ENCODE measurements at regions not wholly inside any gene's neighbourhood (a gene's known extent, or its start where the extent isn't known, plus 50 kb on each side); places are given as distances from the start of the nearest gene placed in this dataset.

DNA sequence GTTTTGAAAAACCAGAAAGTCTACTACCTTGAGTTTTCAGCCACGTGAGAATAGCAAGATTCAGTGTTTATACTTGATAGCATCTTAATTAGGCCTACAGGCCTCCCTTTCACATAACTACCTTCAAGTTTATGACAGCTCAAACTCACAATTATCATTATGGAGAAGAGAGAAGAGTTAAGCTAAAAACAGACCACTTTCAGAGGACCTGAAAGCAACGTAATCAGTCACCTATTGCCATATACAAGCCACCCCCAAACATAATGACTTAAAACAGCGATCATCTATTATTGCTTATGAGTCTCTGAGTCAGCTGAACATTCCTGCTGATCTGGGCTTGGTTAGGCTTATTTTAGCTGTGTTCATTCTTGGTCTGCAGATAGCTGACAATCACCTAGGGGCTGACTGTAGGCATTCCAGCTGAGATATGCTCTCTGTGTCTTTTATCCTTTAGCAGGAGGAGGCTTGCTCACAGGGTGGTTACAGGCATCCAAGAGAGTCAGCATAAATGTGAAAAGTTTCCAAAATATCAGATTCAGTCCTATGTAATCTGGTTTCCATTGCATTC, 130.9 kb downstream of the COX7C start:
- no peak overlapping the region for H3K27ac ChIP-seq
- TF ChIP-seq ZFX (IDR thresholded peaks at IDR 0.05): no peak
- TF ChIP-seq, protein P1, sequence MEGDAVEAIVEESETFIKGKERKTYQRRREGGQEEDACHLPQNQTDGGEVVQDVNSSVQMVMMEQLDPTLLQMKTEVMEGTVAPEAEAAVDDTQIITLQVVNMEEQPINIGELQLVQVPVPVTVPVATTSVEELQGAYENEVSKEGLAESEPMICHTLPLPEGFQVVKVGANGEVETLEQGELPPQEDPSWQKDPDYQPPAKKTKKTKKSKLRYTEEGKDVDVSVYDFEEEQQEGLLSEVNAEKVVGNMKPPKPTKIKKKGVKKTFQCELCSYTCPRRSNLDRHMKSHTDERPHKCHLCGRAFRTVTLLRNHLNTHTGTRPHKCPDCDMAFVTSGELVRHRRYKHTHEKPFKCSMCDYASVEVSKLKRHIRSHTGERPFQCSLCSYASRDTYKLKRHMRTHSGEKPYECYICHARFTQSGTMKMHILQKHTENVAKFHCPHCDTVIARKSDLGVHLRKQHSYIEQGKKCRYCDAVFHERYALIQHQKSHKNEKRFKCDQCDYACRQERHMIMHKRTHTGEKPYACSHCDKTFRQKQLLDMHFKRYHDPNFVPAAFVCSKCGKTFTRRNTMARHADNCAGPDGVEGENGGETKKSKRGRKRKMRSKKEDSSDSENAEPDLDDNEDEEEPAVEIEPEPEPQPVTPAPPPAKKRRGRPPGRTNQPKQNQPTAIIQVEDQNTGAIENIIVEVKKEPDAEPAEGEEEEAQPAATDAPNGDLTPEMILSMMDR (conservative IDR thresholded peaks at IDR 0.05): no peak

DNA sequence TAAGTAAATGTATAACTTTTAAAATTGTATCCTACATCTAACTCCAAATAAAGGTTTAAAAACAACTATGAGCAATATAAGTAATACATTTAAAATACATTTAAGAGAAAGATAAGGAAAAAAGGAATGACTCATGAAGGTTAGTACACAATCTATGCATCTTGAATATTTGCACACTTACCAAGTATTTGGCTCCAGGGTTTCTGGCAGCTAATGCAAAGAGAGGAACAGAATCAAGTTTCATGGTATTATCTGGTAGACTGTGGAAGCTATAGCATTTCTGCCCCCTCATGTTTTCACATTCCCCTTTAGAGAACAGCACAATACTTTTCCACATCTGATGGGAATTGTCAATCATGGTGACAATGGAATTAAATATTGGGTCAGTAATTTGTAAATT, 132.1 kb downstream of the COX7C start:
- no peak overlapping the region for H3K27ac ChIP-seq
- TF ChIP-seq, protein P1 (conservative IDR thresholded peaks at IDR 0.05): no peak
- no peak for TF ChIP-seq ZFX (IDR thresholded peaks at IDR 0.05)

DNA sequence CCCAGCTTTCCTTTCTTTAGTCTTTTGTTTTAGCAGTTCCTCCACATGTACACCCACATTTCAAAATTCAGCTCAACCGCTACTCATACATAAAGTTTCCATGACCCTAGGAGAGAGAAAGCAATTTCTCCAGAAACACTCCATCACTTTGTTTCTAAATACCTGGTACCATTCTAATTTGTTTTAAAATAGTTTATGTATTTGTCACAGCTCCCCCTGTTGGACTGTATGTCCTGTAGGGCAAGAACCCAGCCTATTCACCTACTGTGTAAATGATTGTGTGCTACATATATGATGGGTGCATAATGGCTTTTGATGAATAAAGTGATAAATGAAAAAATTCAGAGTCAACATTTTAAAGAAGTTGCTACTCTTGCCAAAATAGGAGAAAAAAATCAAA, 139.1 kb downstream of the COX7C start:
- TF ChIP-seq, protein P1 (conservative IDR thresholded peaks at IDR 0.05): peak; percentile 37
- no peak for TF ChIP-seq ZFX (IDR thresholded peaks at IDR 0.05)
- H3K27ac ChIP-seq: no peak overlapping the region

DNA sequence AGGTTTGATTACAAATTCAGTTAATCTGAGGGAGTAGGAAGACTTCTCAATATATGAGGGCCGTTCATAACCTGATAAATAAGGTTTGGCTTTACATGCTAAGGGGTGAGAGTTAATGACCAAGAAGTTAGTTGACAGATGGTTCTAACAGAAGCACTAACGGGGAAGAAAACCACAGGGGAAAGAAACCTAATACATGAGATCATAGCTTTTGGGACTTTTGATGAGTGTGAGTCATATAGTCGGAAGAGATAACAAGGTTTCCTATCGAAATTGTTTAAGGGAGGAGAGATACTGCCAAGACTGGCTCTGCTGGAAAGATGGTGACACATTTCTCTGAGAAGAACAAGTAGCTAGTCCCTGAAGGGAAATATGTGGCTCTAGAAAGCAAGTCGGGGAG, 140.1 kb downstream of the COX7C start:
- TF ChIP-seq, protein P1 (conservative IDR thresholded peaks at IDR 0.05): no peak
- TF ChIP-seq ZFX (IDR thresholded peaks at IDR 0.05): no peak

DNA sequence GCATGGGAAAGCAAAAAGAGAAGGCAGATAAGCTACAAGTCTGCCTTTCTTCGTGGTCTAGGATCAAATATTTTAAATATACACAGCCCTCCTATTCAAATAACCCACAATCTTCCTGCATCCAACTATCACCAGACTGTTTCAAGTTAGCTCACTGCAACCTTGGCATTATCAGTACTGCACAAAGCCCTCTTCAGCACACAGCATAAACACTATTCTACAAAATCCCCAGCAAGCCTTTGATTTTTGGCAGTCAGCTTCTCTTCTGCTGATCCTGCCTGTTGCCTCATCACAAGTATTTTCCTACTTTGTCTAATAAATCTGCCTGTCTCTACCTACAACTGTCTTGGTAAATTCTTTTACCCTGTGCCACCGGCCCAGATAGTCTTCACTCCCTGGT, 142.9 kb downstream of the COX7C start:
- no peak overlapping the region for H3K27ac ChIP-seq

More for the DNA sequence above, 140.1 kb downstream of the COX7C start:
- H3K27ac ChIP-seq: no peak overlapping the region

DNA sequence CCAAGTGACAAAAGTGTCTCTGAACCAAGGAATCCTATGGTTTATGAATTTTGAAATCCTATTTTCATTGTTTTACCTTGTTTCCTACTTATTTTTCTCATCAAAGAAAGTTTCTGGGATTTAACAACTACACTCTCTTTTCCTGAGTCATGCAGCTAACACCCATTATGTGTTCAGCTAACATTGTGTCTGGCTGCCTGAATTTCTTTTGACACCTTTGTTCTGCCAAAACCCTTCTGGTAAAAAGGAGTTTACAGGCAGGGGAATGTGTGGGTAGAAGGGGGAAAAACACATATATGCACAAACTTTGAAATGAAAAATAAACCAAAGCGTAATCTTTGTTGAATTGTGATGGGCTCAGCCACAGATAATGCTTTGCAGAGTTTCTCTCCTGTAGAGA, 146.2 kb downstream of the COX7C start:
- H3K27ac ChIP-seq: no peak overlapping the region
- no peak for TF ChIP-seq ZFX (IDR thresholded peaks at IDR 0.05)
- TF ChIP-seq, protein P1 (conservative IDR thresholded peaks at IDR 0.05): no peak

More for the DNA sequence above, 142.9 kb downstream of the COX7C start:
- TF ChIP-seq, protein P1 (conservative IDR thresholded peaks at IDR 0.05): no peak

DNA sequence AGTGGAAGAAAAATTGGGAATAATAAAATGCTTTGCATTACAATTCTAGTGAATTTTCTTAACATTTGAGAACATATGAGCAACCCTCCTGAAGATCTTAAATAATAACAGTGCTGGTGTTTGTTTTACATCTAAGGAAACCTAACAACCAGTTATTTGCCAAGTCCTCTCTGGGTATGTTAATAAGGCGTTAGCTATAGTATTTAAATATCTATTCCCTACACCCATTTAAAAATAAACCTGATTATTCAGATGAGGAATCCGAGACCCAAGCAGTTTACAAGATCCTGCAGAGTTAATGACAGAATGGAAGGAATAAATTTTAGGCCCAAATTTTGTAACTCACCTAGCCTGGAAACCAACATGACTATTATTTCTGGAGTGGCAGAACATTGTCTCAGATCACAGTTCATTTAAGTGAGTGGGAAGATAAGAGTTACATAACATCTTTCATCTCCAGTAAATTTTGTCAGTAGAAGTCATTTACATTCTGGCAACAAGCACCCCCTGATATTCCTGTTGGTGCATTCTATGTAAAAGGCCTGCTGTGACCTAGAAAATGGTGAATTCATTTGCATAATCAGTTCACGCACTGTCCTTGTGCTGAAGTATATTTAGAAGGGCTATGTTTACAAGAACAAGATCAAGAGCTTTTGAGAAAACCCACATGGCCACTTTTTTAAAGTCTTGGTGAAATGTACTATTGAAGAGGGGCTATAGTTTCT, 148.2 kb downstream of the COX7C start:
- no peak for TF ChIP-seq ZFX (IDR thresholded peaks at IDR 0.05)
- TF ChIP-seq, protein P1 (conservative IDR thresholded peaks at IDR 0.05): no peak
- no peak overlapping the region for H3K27ac ChIP-seq
